Epithelial cell of proximal tubule (primary cell): ENCODE measurements at regions not wholly inside any gene's neighbourhood (a gene's known extent, or its start where the extent isn't known, plus 50 kb on each side); places are given as distances from the start of the nearest gene placed in this dataset.

Experiments
- DNase-seq: peaks from one replicate; pipeline ENCODE4 v3.0.0-alpha.2; 2011; ENCODE audit warnings: low read depth
- H3K4me3 ChIP-seq: 2 replicates; pipeline ENCODE4 v1.5.1; 2011; ENCODE audit warnings: low read depth, mild to moderate bottlenecking, low read length
- CTCF ChIP-seq: conservative IDR thresholded peaks from 2 replicates; pipeline ENCODE4 v1.5.1; 2012; ENCODE audit warnings: low read depth, mild to moderate bottlenecking, low read length

- no peak for DNase-seq
- TF ChIP-seq CTCF = no peak
- no peak overlapping the region for H3K4me3 ChIP-seq
These were observed 226.9 kb downstream of the SIM1 start for GRCh38 chr6:100237821-100238220.

GRCh38 chr6:100236389-100236788 lies 228.3 kb downstream of the SIM1 start:
- no peak overlapping the region for H3K4me3 ChIP-seq
- DNase-seq = no peak
- TF ChIP-seq CTCF = no peak

DNA sequence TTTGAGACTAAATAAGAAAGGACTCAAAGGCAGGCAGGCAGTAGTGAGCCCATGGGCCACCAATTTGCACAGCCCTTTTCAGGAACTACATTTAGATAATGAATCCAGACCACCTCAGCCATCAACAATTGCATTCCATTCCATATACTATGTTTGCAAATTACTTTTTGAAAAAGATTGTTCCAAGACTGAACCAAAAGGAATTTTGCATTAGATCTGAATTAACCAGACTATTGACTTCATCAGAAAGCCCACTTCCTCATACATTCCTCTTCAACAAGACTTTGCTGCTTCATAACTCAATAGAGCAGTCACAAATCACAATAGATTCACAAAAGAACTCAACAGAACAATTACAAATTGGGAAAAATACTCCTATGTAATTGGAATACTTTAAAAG lies 229.1 kb downstream of the SIM1 start:
- TF ChIP-seq CTCF = no peak
- DNase-seq = no peak

GRCh38 chr6:100234625-100235024 lies 230.1 kb downstream of the SIM1 start:
- TF ChIP-seq CTCF = no peak
- H3K4me3 ChIP-seq = no peak overlapping the region
- no peak for DNase-seq

More for the DNA sequence above, 229.1 kb downstream of the SIM1 start:
- no peak overlapping the region for H3K4me3 ChIP-seq

GRCh38 chr6:100232781-100233573 lies 231.7 kb downstream of the SIM1 start:
- no peak for TF ChIP-seq CTCF
- DNase-seq = no peak
- no peak overlapping the region for H3K4me3 ChIP-seq

- TF ChIP-seq CTCF = no peak
- DNase-seq = no peak
- no peak overlapping the region for H3K4me3 ChIP-seq
These were observed 233.8 kb downstream of the SIM1 start for GRCh38 chr6:100230953-100231316.
